ENCODE measurements at regions not wholly inside any gene's neighbourhood (a gene's known extent, or its start where the extent isn't known, plus 50 kb on each side); places are given as distances from the start of the nearest gene placed in this dataset.

DNA sequence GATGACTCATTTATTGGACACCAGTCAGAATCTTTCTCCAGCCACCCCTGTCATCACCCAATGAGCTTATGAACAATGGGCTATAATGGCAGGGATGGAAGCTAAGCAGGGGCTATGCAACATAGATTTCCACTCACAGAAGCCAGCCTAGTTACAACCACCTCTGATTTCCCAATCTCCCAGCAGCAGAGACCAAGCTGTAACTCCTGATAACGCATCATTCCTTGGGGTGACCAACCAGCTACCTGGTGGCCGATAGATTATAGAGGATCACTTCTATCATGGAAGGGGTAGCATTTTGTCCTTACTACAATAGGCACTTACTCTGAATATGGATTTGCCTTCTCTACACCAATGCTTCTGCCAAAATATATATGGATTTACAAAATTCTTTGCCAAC, 302.3 kb upstream of the ATXN7L3B start:
- TF ChIP-seq, protein P1, sequence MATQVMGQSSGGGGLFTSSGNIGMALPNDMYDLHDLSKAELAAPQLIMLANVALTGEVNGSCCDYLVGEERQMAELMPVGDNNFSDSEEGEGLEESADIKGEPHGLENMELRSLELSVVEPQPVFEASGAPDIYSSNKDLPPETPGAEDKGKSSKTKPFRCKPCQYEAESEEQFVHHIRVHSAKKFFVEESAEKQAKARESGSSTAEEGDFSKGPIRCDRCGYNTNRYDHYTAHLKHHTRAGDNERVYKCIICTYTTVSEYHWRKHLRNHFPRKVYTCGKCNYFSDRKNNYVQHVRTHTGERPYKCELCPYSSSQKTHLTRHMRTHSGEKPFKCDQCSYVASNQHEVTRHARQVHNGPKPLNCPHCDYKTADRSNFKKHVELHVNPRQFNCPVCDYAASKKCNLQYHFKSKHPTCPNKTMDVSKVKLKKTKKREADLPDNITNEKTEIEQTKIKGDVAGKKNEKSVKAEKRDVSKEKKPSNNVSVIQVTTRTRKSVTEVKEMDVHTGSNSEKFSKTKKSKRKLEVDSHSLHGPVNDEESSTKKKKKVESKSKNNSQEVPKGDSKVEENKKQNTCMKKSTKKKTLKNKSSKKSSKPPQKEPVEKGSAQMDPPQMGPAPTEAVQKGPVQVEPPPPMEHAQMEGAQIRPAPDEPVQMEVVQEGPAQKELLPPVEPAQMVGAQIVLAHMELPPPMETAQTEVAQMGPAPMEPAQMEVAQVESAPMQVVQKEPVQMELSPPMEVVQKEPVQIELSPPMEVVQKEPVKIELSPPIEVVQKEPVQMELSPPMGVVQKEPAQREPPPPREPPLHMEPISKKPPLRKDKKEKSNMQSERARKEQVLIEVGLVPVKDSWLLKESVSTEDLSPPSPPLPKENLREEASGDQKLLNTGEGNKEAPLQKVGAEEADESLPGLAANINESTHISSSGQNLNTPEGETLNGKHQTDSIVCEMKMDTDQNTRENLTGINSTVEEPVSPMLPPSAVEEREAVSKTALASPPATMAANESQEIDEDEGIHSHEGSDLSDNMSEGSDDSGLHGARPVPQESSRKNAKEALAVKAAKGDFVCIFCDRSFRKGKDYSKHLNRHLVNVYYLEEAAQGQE (IDR thresholded peaks at IDR 0.05; ENCODE audit: low read depth): no peak
- TF ChIP-seq TAF1 (IDR thresholded peaks at IDR 0.05; ENCODE audit: low read depth): no peak
- TF ChIP-seq NFIC (IDR thresholded peaks at IDR 0.05): no peak
- TF ChIP-seq FOXM1 (IDR thresholded peaks at IDR 0.05; ENCODE audit: borderline replicate concordance, low read depth): no peak
- TF ChIP-seq EP300 (IDR thresholded peaks at IDR 0.05; ENCODE audit: borderline replicate concordance): no peak
- TF ChIP-seq, protein P2, sequence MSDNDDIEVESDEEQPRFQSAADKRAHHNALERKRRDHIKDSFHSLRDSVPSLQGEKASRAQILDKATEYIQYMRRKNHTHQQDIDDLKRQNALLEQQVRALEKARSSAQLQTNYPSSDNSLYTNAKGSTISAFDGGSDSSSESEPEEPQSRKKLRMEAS (IDR thresholded peaks at IDR 0.05): no peak
- no peak for TF ChIP-seq TEAD4 (IDR thresholded peaks at IDR 0.05)
- TF ChIP-seq, protein P3, sequence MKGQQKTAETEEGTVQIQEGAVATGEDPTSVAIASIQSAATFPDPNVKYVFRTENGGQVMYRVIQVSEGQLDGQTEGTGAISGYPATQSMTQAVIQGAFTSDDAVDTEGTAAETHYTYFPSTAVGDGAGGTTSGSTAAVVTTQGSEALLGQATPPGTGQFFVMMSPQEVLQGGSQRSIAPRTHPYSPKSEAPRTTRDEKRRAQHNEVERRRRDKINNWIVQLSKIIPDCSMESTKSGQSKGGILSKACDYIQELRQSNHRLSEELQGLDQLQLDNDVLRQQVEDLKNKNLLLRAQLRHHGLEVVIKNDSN (IDR thresholded peaks at IDR 0.05): no peak
- no peak for TF ChIP-seq TCF12 (IDR thresholded peaks at IDR 0.05; ENCODE audit: low read depth)
- TF ChIP-seq EGR1 (IDR thresholded peaks at IDR 0.05): no peak
- no peak for TF ChIP-seq RAD21 (IDR thresholded peaks at IDR 0.05; ENCODE audit: low read depth)
- TF ChIP-seq YY1 (IDR thresholded peaks at IDR 0.05; ENCODE audit: low read depth): no peak
- TF ChIP-seq CEBPB (IDR thresholded peaks at IDR 0.05): no peak
- TF ChIP-seq ZBTB7A (IDR thresholded peaks at IDR 0.05; ENCODE audit: low read depth): no peak
- TF ChIP-seq CREB1 (IDR thresholded peaks at IDR 0.05; ENCODE audit: low read depth): no peak

DNA sequence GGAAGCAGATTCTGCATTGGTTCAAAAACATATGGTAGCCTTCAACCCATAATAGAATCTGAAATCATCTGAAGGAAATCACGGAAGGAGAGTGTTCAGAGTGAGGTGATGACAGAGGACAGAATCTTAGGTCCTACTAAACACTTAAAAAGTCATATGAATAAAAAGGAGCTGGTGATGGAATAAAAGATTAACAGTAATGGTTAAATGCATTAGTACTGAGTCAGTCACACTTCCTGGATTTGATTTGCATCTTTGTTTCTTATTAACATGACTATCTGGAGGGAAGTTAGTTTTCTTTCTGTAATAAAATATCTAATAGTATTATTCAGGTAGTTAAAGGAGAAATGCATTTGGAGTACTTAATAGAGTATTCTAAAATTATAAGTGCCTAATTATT, 296.3 kb upstream of the ATXN7L3B start:
- TF ChIP-seq, protein P1 (IDR thresholded peaks at IDR 0.05; ENCODE audit: low read depth): no peak
- TF ChIP-seq CEBPB (IDR thresholded peaks at IDR 0.05) (no peak), TCF12 (IDR thresholded peaks at IDR 0.05; ENCODE audit: low read depth) (no peak), ZBTB7A (IDR thresholded peaks at IDR 0.05; ENCODE audit: low read depth) (no peak), RAD21 (IDR thresholded peaks at IDR 0.05; ENCODE audit: low read depth) (no peak), CREB1 (IDR thresholded peaks at IDR 0.05; ENCODE audit: low read depth) (no peak), TAF1 (IDR thresholded peaks at IDR 0.05; ENCODE audit: low read depth) (no peak), EP300 (IDR thresholded peaks at IDR 0.05; ENCODE audit: borderline replicate concordance) (no peak), EGR1 (IDR thresholded peaks at IDR 0.05) (no peak), FOXM1 (IDR thresholded peaks at IDR 0.05; ENCODE audit: borderline replicate concordance, low read depth) (no peak)
- TF ChIP-seq, protein P3 (IDR thresholded peaks at IDR 0.05): no peak

DNA sequence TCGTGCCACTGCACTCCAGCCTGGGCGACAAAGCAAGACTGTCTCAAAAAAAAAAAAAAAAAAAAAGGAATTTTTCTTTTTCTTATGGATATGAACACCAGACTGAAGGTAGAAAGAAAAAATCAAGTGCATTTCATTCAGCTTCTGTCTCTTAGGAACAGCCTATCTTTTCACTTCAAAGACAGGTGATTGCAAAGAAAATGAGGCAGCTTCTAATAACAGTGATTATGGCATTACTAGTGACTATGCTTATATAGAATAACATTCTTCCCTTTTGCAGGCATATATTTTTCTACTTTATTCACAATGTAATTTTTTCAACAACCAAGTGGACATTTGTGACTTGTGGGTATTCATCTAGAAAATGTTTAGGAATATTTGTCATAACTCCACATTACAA, 295.5 kb upstream of the ATXN7L3B start:
- TF ChIP-seq, protein P3 (IDR thresholded peaks at IDR 0.05): no peak
- TF ChIP-seq TEAD4 (IDR thresholded peaks at IDR 0.05) (no peak), CEBPB (IDR thresholded peaks at IDR 0.05) (no peak), RAD21 (IDR thresholded peaks at IDR 0.05; ENCODE audit: low read depth) (no peak), TAF1 (IDR thresholded peaks at IDR 0.05; ENCODE audit: low read depth) (no peak), EGR1 (IDR thresholded peaks at IDR 0.05) (no peak), YY1 (IDR thresholded peaks at IDR 0.05; ENCODE audit: low read depth) (no peak), FOXM1 (IDR thresholded peaks at IDR 0.05; ENCODE audit: borderline replicate concordance, low read depth) (no peak), NFIC (IDR thresholded peaks at IDR 0.05) (no peak)

DNA sequence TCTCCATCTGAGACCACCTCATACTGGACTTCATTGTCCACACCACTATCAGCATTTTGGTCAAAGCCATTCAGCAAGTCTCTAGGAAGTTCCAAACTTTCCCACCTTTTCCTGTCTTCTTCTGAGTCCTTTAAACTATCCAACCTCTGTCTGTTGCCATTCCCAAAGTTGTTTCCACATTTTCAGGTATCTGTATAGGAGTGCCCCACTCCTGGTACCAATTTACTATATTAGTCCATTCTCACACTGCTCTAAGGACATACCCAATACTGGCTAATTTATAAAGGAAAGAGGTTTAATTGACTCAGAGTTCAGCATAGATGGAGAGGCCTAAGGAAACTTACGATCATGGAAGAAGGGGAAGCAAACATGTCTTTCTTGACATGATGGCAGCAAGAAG, 292.2 kb upstream of the ATXN7L3B start:
- TF ChIP-seq NFIC (IDR thresholded peaks at IDR 0.05) (no peak), CEBPB (IDR thresholded peaks at IDR 0.05) (no peak), FOXM1 (IDR thresholded peaks at IDR 0.05; ENCODE audit: borderline replicate concordance, low read depth) (no peak), ZBTB7A (IDR thresholded peaks at IDR 0.05; ENCODE audit: low read depth) (no peak), CREB1 (IDR thresholded peaks at IDR 0.05; ENCODE audit: low read depth) (no peak), EGR1 (IDR thresholded peaks at IDR 0.05) (no peak), EP300 (IDR thresholded peaks at IDR 0.05; ENCODE audit: borderline replicate concordance) (no peak), YY1 (IDR thresholded peaks at IDR 0.05; ENCODE audit: low read depth) (no peak)
- TF ChIP-seq, protein P3 (IDR thresholded peaks at IDR 0.05): no peak
- TF ChIP-seq, protein P2 (IDR thresholded peaks at IDR 0.05): no peak
- TF ChIP-seq, protein P1 (IDR thresholded peaks at IDR 0.05; ENCODE audit: low read depth): no peak

All from Ishikawa (cell line).